ENCODE measurements at regions not wholly inside any gene's neighbourhood (a gene's known extent, or its start where the extent isn't known, plus 50 kb on each side); places are given as distances from the start of the nearest gene placed in this dataset.
"Not testable (repeated sequence)": the region's sequence is repeated elsewhere in the genome, so short reads cannot be mapped to it uniquely, and the experiment has no call there.

DNA sequence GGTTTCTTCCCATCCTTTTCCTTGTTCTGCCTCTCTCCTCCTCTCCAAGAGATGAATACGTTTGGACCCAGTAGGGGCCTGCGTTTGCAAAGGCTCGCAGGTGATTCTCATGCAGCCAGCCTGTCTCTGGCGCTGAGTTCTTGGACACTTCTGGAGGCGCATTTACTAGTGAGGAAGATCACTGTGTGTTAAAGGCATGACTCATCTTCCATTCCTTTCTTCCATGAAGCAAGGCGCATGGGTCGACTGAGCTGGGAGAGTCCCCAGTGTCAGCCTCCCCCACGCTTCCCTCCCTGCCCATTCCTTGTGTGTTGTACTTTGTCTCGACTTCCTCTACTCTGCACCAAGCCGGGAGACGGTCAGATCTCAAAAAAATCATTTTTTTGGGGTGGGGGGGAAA lies 159.9 kb upstream of the EEF2KMT start:
- no peaks in the 10 kb centered on the region for H3K36me3 ChIP-seq (ENCODE audit: control insufficient read depth, low read length)
- TF ChIP-seq, protein P1, sequence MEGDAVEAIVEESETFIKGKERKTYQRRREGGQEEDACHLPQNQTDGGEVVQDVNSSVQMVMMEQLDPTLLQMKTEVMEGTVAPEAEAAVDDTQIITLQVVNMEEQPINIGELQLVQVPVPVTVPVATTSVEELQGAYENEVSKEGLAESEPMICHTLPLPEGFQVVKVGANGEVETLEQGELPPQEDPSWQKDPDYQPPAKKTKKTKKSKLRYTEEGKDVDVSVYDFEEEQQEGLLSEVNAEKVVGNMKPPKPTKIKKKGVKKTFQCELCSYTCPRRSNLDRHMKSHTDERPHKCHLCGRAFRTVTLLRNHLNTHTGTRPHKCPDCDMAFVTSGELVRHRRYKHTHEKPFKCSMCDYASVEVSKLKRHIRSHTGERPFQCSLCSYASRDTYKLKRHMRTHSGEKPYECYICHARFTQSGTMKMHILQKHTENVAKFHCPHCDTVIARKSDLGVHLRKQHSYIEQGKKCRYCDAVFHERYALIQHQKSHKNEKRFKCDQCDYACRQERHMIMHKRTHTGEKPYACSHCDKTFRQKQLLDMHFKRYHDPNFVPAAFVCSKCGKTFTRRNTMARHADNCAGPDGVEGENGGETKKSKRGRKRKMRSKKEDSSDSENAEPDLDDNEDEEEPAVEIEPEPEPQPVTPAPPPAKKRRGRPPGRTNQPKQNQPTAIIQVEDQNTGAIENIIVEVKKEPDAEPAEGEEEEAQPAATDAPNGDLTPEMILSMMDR (IDR thresholded peaks at IDR 0.05; ENCODE audit: low read depth, low read length, poor library complexity, severe bottlenecking) = no peak
- TF ChIP-seq EZH2phosphoT487 (IDR thresholded peaks at IDR 0.05; ENCODE audit: borderline replicate concordance, low read length) = no peak
- no peaks in the 10 kb centered on the region for H3K27me3 ChIP-seq (ENCODE audit: control insufficient read depth, low read length)
- H3K79me2 ChIP-seq (ENCODE audit: control insufficient read depth, low read length) = no peaks in the 10 kb centered on the region
- no peaks in the 10 kb centered on the region for H4K20me1 ChIP-seq (ENCODE audit: control insufficient read depth, insufficient read depth, low read depth, low read length)
- H3K4me1 ChIP-seq (ENCODE audit: control insufficient read depth, low read length) = no peaks in the 10 kb centered on the region
- H3F3A ChIP-seq (ENCODE audit: control insufficient read depth, insufficient read depth) = no peaks in the 10 kb centered on the region
- no peaks in the 10 kb centered on the region for H3K9me2 ChIP-seq (replicated peaks; ENCODE audit: control insufficient read depth, low read length)
- no peak overlapping the region for H3K4me2 ChIP-seq (ENCODE audit: low read length)
- no peaks in the 10 kb centered on the region for H3K9me3 ChIP-seq (ENCODE audit: control insufficient read depth, insufficient read depth, low read length)
- H3K27ac ChIP-seq (ENCODE audit: low read depth, low read length) = no peak overlapping the region
- no peak overlapping the region for H3K4me3 ChIP-seq (ENCODE audit: low read length)

DNA sequence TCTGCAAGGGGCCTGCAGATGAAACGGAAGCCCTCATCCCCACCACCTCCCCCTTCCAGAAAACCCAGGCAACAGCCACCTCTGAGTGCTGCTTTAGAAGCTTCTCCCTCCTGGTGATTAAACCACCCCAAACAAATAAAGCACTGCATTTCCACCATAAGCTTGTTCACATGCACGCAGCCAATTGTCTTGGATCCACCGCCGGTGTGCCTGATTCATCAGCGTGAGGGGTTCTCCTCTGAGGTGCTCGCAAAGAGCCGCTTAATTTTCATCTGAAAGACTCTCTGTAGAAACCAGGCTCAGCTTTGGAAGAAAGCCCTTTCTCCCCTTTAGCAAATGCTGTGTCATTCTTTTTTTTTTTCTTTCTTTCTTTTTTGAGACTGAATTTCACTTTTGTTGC lies 155.2 kb upstream of the EEF2KMT start:
- Histone ChIP-seq H3K4me2 (ENCODE audit: low read length) (no peak overlapping the region), H3K36me3 (ENCODE audit: control insufficient read depth, low read length) (no peaks in the 10 kb centered on the region), H3K79me2 (ENCODE audit: control insufficient read depth, low read length) (no peaks in the 10 kb centered on the region), H3K4me3 (ENCODE audit: low read length) (no peak overlapping the region), H3K27ac (ENCODE audit: low read depth, low read length) (no peak overlapping the region), H3K27me3 (ENCODE audit: control insufficient read depth, low read length) (no peaks in the 10 kb centered on the region), H3F3A (ENCODE audit: control insufficient read depth, insufficient read depth) (no peaks in the 10 kb centered on the region), H3K9me2 (replicated peaks; ENCODE audit: control insufficient read depth, low read length) (no peaks in the 10 kb centered on the region), H3K4me1 (ENCODE audit: control insufficient read depth, low read length) (no peaks in the 10 kb centered on the region), H3K9me3 (ENCODE audit: control insufficient read depth, insufficient read depth, low read length) (no peaks in the 10 kb centered on the region), H4K20me1 (ENCODE audit: control insufficient read depth, insufficient read depth, low read depth, low read length) (no peaks in the 10 kb centered on the region)
- TF ChIP-seq, protein P1 (IDR thresholded peaks at IDR 0.05; ENCODE audit: low read depth, low read length, poor library complexity, severe bottlenecking) = no peak
- no peak for TF ChIP-seq EZH2phosphoT487 (IDR thresholded peaks at IDR 0.05; ENCODE audit: borderline replicate concordance, low read length)

DNA sequence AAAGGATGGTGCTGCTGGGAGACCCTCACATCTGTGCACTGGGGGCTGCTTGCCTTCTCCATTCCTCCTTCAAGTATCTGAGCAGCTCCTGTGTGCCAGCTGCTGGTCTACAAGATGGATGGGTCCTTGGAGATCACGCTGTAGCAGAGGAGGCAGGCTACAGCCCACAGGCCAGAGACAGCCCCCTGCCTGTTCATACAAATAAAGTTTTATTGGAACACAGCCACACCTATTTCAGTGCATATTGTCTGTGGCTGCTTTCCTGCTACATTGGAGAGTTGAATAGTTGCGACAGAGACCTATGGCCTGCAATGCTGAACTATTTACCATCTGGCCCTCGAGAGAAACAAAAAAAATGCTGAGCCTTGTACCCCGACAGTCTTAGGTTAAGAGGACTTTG lies 149.8 kb upstream of the EEF2KMT start:
- not testable (repeated sequence) for H3K4me2 ChIP-seq (ENCODE audit: low read length); H3K9me3 ChIP-seq (ENCODE audit: control insufficient read depth, insufficient read depth, low read length); H3K27ac ChIP-seq (ENCODE audit: low read depth, low read length); H3K4me1 ChIP-seq (ENCODE audit: control insufficient read depth, low read length); H3K4me3 ChIP-seq (ENCODE audit: low read length); H3K36me3 ChIP-seq (ENCODE audit: control insufficient read depth, low read length); H4K20me1 ChIP-seq (ENCODE audit: control insufficient read depth, insufficient read depth, low read depth, low read length); H3K27me3 ChIP-seq (ENCODE audit: control insufficient read depth, low read length); H3K9me2 ChIP-seq (replicated peaks; ENCODE audit: control insufficient read depth, low read length); H3F3A ChIP-seq (ENCODE audit: control insufficient read depth, insufficient read depth); H3K79me2 ChIP-seq (ENCODE audit: control insufficient read depth, low read length)

DNA sequence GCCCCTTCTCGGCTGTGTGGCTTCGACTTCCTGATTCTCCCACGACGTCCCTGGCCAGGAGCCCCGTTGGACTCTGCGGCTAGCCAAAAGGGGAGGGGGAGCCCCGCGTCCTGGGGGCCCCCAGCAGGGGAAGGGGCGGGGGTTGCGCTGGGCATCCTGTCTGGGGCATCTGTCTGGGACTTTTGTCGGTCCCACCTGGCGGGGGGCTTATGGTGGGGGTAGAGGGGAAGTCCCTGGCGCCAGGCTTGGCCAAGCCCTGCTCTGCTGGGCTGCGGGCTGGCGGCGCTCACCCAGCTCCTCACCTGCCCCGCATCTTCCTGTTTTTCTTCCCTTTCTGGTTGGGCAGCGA lies 142.7 kb upstream of the EEF2KMT start:
- not testable (repeated sequence) for H4K20me1 ChIP-seq (ENCODE audit: control insufficient read depth, insufficient read depth, low read depth, low read length); H3K9me3 ChIP-seq (ENCODE audit: control insufficient read depth, insufficient read depth, low read length); H3K36me3 ChIP-seq (ENCODE audit: control insufficient read depth, low read length); H3K27me3 ChIP-seq (ENCODE audit: control insufficient read depth, low read length); H3K4me1 ChIP-seq (ENCODE audit: control insufficient read depth, low read length); H3K9me2 ChIP-seq (replicated peaks; ENCODE audit: control insufficient read depth, low read length); H3K27ac ChIP-seq (ENCODE audit: low read depth, low read length); H3K4me3 ChIP-seq (ENCODE audit: low read length); H3F3A ChIP-seq (ENCODE audit: control insufficient read depth, insufficient read depth); H3K79me2 ChIP-seq (ENCODE audit: control insufficient read depth, low read length); H3K4me2 ChIP-seq (ENCODE audit: low read length)
